ENCODE measurements at regions not wholly inside any gene's neighbourhood (a gene's known extent, or its start where the extent isn't known, plus 50 kb on each side); places are given as distances from the start of the nearest gene placed in this dataset.

GRCh38 chr6:9614778-9615177 lies 800.1 kb downstream of the TFAP2A start:
- TF ChIP-seq CTCF (IDR thresholded peaks at IDR 0.05 in 8 of 11, conservative IDR thresholded peaks at IDR 0.05 in 3 of 11) = no peak
- TF ChIP-seq POLR2A (IDR thresholded peaks at IDR 0.05) = no peak
- no peak for TF ChIP-seq POLR2AphosphoS5 (IDR thresholded peaks at IDR 0.05)

Measured in spleen (tissue), 7 donors.